ENCODE measurements at regions not wholly inside any gene's neighbourhood (a gene's known extent, or its start where the extent isn't known, plus 50 kb on each side); places are given as distances from the start of the nearest gene placed in this dataset.

- Histone ChIP-seq H3K9me3 (ENCODE audit: control insufficient read depth in 1 of 2, insufficient read depth in 1 of 2, low read depth in 1 of 2, low read length in 2 of 2) (no peaks in the 10 kb centered on the region), H4K20me1 (ENCODE audit: insufficient read depth) (no peaks in the 10 kb centered on the region), H3K9ac (ENCODE audit: low read length) (no peak overlapping the region), H3K9me2 (ENCODE audit: insufficient read depth) (no peaks in the 10 kb centered on the region), H3K4me1 (ENCODE audit: control insufficient read depth in 1 of 2, insufficient read depth in 2 of 2, low read length in 2 of 2) (peaks cover 0 to 7% of the 10 kb centered on the region in 2 experiments; a peak in 2 of 4 replicates), H3K4me3 (replicated peaks in 1 of 2; ENCODE audit: low read depth in 1 of 2, low read length in 2 of 2) (no peak overlapping the region), H3K27me3 (ENCODE audit: insufficient read depth, low read length) (no peaks in the 10 kb centered on the region), H3K79me2 (ENCODE audit: insufficient read depth, low read length) (no peaks in the 10 kb centered on the region), H3K27ac (ENCODE audit: low read depth, low read length) (no peak overlapping the region), H3K4me2 (ENCODE audit: low read length) (no peak overlapping the region), H3K36me3 (ENCODE audit: control insufficient read depth in 1 of 2, insufficient read depth in 2 of 2, low read length in 2 of 2) (no peaks in the 10 kb centered on the region), H2AFZ (ENCODE audit: low read depth, low read length, poor library complexity, severe bottlenecking) (no peak overlapping the region)
- ChIA-PET RAD21 (ENCODE audit: low non-redundant PET in 1 of 2, low total read pairs in 2 of 2, uncharacterized antibody in 2 of 2, unreplicated experiment in 2 of 2) (no interaction called here), CTCF (no interaction called here), POLR2A (no interaction called here)
- intact Hi-C loops (cut with micrococcal nuclease), result no loop called here
- no peak for DNase-seq (ENCODE audit: low read depth, low spot score)
- ATAC-seq, result no peak
- TF ChIP-seq EGR1 (IDR thresholded peaks at IDR 0.05; ENCODE audit: low read depth), result no peak
- TF ChIP-seq ZNF274 (IDR thresholded peaks at IDR 0.05; ENCODE audit: low read depth, low read length), result no peak
- no peak for TF ChIP-seq ELF1 (IDR thresholded peaks at IDR 0.05; ENCODE audit: borderline replicate concordance, low read depth)
- TF ChIP-seq, protein P1, sequence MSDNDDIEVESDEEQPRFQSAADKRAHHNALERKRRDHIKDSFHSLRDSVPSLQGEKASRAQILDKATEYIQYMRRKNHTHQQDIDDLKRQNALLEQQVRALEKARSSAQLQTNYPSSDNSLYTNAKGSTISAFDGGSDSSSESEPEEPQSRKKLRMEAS (IDR thresholded peaks at IDR 0.05), result no peak
- no peak for TF ChIP-seq SP1 (IDR thresholded peaks at IDR 0.05; ENCODE audit: low read depth)
- TF ChIP-seq TCF7L2 (IDR thresholded peaks at IDR 0.05; ENCODE audit: borderline replicate concordance, extremely low read depth, insufficient read depth, insufficient read length), result no peak
- TF ChIP-seq ZFX (IDR thresholded peaks at IDR 0.05), result no peak
- no peak for TF ChIP-seq ATF3 (IDR thresholded peaks at IDR 0.05)
- TF ChIP-seq POLR2AphosphoS5 (IDR thresholded peaks at IDR 0.05; ENCODE audit: low read depth, low read length), result no peak
- no peak for TF ChIP-seq SIN3A (IDR thresholded peaks at IDR 0.05; ENCODE audit: low read depth)
- TF ChIP-seq CEBPB (IDR thresholded peaks at IDR 0.05; ENCODE audit: low read depth), result no peak
- TF ChIP-seq REST (IDR thresholded peaks at IDR 0.05; ENCODE audit: low read depth), result no peak
- TF ChIP-seq, protein P2, sequence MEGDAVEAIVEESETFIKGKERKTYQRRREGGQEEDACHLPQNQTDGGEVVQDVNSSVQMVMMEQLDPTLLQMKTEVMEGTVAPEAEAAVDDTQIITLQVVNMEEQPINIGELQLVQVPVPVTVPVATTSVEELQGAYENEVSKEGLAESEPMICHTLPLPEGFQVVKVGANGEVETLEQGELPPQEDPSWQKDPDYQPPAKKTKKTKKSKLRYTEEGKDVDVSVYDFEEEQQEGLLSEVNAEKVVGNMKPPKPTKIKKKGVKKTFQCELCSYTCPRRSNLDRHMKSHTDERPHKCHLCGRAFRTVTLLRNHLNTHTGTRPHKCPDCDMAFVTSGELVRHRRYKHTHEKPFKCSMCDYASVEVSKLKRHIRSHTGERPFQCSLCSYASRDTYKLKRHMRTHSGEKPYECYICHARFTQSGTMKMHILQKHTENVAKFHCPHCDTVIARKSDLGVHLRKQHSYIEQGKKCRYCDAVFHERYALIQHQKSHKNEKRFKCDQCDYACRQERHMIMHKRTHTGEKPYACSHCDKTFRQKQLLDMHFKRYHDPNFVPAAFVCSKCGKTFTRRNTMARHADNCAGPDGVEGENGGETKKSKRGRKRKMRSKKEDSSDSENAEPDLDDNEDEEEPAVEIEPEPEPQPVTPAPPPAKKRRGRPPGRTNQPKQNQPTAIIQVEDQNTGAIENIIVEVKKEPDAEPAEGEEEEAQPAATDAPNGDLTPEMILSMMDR (IDR thresholded peaks at IDR 0.05 in 2 of 3, conservative IDR thresholded peaks at IDR 0.05 in 1 of 3; ENCODE audit: borderline replicate concordance in 1 of 3, insufficient read depth in 1 of 3, low read depth in 2 of 3, low read length in 2 of 3), result no peak
- no TSS peak for BruUV-seq (replicated peaks)
Measured at GRCh38 chr4:137263206-137263605, 269.1 kb downstream of the PCDH18 start.

Measured in HCT116 (cell line).